ENCODE measurements at regions not wholly inside any gene's neighbourhood (a gene's known extent, or its start where the extent isn't known, plus 50 kb on each side); places are given as distances from the start of the nearest gene placed in this dataset.

DNA sequence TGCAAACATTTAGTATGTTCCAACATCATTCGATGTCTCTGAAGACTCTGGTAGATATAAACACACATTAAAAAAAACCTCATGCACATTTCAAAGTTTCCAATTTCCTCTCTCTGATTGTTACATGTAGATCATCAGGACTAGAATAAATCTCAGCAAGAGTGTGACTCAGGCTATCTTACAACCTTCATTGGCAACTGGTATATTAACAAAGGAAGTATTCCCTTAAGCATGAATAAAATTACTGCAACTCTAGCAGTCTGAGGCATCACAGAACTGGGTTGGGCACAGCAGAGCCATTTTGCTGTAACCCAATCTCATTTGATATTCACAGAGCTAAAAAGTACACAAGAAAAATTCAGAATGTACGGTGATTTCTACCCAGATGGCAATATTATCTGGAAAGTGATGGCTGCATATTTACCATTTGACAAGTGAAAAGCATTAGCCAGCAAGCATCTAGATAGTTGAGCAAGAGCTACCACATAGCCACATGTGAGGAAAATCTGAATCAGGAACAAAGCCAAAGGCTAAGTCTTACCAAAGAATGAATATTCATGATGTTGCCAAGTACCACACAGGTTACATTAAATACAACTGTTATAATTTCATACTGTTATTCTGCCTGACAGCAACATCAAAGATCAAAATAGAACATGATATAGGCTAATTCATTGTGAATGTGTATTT is 232.2 kb downstream of the CRPPA start:
- Mint-ChIP-seq H3K27ac (no peak overlapping the region), H3K4me1 (peaks cover 6% of the 10 kb centered on the region), H3K4me3 (no peak overlapping the region), H3K27me3 (ENCODE audit: insufficient read depth, low read depth, poor library complexity) (no peaks in the 10 kb centered on the region), H3K36me3 (ENCODE audit: low read depth) (no peaks in the 10 kb centered on the region), H3K9me3 (no peaks in the 10 kb centered on the region)
- Histone ChIP-seq H3K36me3 (ENCODE audit: insufficient read depth) (no peaks in the 10 kb centered on the region), H3K4me3 (no peak overlapping the region), H3K9me2 (ENCODE audit: insufficient read depth) (0 out of 2 replicates have a peak, but pooled peaks cover under 1% of the 10 kb centered on the region), H3K4me2 (no peak overlapping the region), H3F3A (replicated peaks; ENCODE audit: low read depth) (no peaks in the 10 kb centered on the region), H4K20me1 (replicated peaks; ENCODE audit: insufficient read depth) (no peaks in the 10 kb centered on the region), H3K27ac (ENCODE audit: low read depth) (no peak overlapping the region), H3K27me3 (ENCODE audit: insufficient read depth) (no peaks in the 10 kb centered on the region), H3K79me2 (replicated peaks; ENCODE audit: insufficient read depth) (no peaks in the 10 kb centered on the region), H3K4me1 (ENCODE audit: insufficient read depth) (no peaks in the 10 kb centered on the region), H2AFZ (no peak overlapping the region)
- no peak for ATAC-seq
- TF ChIP-seq CREB1 (CRISPR knock-in tag; IDR thresholded peaks at IDR 0.05; ENCODE audit: low read depth), result no peak
- TF ChIP-seq POLR2AphosphoS5 (IDR thresholded peaks at IDR 0.05; ENCODE audit: low read depth), result no peak
- TF ChIP-seq, protein P1, sequence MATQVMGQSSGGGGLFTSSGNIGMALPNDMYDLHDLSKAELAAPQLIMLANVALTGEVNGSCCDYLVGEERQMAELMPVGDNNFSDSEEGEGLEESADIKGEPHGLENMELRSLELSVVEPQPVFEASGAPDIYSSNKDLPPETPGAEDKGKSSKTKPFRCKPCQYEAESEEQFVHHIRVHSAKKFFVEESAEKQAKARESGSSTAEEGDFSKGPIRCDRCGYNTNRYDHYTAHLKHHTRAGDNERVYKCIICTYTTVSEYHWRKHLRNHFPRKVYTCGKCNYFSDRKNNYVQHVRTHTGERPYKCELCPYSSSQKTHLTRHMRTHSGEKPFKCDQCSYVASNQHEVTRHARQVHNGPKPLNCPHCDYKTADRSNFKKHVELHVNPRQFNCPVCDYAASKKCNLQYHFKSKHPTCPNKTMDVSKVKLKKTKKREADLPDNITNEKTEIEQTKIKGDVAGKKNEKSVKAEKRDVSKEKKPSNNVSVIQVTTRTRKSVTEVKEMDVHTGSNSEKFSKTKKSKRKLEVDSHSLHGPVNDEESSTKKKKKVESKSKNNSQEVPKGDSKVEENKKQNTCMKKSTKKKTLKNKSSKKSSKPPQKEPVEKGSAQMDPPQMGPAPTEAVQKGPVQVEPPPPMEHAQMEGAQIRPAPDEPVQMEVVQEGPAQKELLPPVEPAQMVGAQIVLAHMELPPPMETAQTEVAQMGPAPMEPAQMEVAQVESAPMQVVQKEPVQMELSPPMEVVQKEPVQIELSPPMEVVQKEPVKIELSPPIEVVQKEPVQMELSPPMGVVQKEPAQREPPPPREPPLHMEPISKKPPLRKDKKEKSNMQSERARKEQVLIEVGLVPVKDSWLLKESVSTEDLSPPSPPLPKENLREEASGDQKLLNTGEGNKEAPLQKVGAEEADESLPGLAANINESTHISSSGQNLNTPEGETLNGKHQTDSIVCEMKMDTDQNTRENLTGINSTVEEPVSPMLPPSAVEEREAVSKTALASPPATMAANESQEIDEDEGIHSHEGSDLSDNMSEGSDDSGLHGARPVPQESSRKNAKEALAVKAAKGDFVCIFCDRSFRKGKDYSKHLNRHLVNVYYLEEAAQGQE (IDR thresholded peaks at IDR 0.05; ENCODE audit: unreplicated experiment), result no peak
- no peak for TF ChIP-seq ZNF114 (CRISPR knock-in tag; IDR thresholded peaks at IDR 0.05)
- TF ChIP-seq, protein P2, sequence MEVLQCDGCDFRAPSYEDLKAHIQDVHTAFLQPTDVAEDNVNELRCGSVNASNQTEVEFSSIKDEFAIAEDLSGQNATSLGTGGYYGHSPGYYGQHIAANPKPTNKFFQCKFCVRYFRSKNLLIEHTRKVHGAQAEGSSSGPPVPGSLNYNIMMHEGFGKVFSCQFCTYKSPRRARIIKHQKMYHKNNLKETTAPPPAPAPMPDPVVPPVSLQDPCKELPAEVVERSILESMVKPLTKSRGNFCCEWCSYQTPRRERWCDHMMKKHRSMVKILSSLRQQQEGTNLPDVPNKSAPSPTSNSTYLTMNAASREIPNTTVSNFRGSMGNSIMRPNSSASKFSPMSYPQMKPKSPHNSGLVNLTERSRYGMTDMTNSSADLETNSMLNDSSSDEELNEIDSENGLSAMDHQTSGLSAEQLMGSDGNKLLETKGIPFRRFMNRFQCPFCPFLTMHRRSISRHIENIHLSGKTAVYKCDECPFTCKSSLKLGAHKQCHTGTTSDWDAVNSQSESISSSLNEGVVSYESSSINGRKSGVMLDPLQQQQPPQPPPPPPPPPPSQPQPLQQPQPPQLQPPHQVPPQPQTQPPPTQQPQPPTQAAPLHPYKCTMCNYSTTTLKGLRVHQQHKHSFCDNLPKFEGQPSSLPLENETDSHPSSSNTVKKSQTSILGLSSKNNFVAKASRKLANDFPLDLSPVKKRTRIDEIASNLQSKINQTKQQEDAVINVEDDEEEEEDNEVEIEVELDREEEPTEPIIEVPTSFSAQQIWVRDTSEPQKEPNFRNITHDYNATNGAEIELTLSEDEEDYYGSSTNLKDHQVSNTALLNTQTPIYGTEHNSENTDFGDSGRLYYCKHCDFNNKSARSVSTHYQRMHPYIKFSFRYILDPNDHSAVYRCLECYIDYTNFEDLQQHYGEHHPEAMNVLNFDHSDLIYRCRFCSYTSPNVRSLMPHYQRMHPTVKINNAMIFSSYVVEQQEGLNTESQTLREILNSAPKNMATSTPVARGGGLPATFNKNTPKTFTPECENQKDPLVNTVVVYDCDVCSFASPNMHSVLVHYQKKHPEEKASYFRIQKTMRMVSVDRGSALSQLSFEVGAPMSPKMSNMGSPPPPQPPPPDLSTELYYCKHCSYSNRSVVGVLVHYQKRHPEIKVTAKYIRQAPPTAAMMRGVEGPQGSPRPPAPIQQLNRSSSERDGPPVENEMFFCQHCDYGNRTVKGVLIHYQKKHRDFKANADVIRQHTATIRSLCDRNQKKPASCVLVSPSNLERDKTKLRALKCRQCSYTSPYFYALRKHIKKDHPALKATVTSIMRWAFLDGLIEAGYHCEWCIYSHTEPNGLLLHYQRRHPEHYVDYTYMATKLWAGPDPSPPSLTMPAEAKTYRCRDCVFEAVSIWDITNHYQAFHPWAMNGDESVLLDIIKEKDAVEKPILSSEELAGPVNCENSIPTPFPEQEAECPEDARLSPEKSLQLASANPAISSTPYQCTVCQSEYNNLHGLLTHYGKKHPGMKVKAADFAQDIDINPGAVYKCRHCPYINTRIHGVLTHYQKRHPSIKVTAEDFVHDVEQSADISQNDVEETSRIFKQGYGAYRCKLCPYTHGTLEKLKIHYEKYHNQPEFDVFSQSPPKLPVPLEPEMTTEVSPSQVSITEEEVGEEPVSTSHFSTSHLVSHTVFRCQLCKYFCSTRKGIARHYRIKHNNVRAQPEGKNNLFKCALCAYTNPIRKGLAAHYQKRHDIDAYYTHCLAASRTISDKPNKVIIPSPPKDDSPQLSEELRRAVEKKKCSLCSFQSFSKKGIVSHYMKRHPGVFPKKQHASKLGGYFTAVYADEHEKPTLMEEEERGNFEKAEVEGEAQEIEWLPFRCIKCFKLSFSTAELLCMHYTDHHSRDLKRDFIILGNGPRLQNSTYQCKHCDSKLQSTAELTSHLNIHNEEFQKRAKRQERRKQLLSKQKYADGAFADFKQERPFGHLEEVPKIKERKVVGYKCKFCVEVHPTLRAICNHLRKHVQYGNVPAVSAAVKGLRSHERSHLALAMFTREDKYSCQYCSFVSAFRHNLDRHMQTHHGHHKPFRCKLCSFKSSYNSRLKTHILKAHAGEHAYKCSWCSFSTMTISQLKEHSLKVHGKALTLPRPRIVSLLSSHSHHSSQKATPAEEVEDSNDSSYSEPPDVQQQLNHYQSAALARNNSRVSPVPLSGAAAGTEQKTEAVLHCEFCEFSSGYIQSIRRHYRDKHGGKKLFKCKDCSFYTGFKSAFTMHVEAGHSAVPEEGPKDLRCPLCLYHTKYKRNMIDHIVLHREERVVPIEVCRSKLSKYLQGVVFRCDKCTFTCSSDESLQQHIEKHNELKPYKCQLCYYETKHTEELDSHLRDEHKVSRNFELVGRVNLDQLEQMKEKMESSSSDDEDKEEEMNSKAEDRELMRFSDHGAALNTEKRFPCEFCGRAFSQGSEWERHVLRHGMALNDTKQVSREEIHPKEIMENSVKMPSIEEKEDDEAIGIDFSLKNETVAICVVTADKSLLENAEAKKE (CRISPR knock-in tag; IDR thresholded peaks at IDR 0.05), result no peak
- TF ChIP-seq STAT1 (IDR thresholded peaks at IDR 0.05; ENCODE audit: unreplicated experiment), result no peak
- no peak for TF ChIP-seq JUNB (IDR thresholded peaks at IDR 0.05; ENCODE audit: unreplicated experiment)
- TF ChIP-seq, protein P3, sequence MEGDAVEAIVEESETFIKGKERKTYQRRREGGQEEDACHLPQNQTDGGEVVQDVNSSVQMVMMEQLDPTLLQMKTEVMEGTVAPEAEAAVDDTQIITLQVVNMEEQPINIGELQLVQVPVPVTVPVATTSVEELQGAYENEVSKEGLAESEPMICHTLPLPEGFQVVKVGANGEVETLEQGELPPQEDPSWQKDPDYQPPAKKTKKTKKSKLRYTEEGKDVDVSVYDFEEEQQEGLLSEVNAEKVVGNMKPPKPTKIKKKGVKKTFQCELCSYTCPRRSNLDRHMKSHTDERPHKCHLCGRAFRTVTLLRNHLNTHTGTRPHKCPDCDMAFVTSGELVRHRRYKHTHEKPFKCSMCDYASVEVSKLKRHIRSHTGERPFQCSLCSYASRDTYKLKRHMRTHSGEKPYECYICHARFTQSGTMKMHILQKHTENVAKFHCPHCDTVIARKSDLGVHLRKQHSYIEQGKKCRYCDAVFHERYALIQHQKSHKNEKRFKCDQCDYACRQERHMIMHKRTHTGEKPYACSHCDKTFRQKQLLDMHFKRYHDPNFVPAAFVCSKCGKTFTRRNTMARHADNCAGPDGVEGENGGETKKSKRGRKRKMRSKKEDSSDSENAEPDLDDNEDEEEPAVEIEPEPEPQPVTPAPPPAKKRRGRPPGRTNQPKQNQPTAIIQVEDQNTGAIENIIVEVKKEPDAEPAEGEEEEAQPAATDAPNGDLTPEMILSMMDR (conservative IDR thresholded peaks at IDR 0.05; ENCODE audit: low read depth in 2 of 2), result no peak
- no peak for TF ChIP-seq NANOG (IDR thresholded peaks at IDR 0.05; ENCODE audit: borderline replicate concordance)
- no peak for TF ChIP-seq EZH2phosphoT487 (IDR thresholded peaks at IDR 0.05; ENCODE audit: unreplicated experiment)
- TF ChIP-seq EZH2 (IDR thresholded peaks at IDR 0.05; ENCODE audit: low read depth, unreplicated experiment), result no peak
- no peak for TF ChIP-seq ZNF331 (CRISPR knock-in tag; IDR thresholded peaks at IDR 0.05; ENCODE audit: low read depth)
- TF ChIP-seq, protein P4, sequence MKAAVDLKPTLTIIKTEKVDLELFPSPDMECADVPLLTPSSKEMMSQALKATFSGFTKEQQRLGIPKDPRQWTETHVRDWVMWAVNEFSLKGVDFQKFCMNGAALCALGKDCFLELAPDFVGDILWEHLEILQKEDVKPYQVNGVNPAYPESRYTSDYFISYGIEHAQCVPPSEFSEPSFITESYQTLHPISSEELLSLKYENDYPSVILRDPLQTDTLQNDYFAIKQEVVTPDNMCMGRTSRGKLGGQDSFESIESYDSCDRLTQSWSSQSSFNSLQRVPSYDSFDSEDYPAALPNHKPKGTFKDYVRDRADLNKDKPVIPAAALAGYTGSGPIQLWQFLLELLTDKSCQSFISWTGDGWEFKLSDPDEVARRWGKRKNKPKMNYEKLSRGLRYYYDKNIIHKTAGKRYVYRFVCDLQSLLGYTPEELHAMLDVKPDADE (IDR thresholded peaks at IDR 0.05), result no peak
- DNase-seq (ENCODE audit: low spot score), result no peak

All from GM23338 (cell line).